ENCODE measurements at regions not wholly inside any gene's neighbourhood (a gene's known extent, or its start where the extent isn't known, plus 50 kb on each side); places are given as distances from the start of the nearest gene placed in this dataset.

GRCh38 chr12:115470977-115471376, 787.0 kb upstream of the TBX3 start:
- Histone ChIP-seq H3K36me3 (ENCODE audit: control insufficient read depth in 2 of 2, extremely low read depth in 1 of 2, insufficient read depth in 2 of 2, low read length in 2 of 2) (no peaks in the 10 kb centered on the region), H3K9me3 (replicated peaks; ENCODE audit: control insufficient read depth, insufficient read depth, low read length) (peaks cover 3% of the 10 kb centered on the region), H3K4me2 (ENCODE audit: insufficient read depth, low read length) (no peak overlapping the region), H3K27me3 (ENCODE audit: control insufficient read depth in 2 of 2, insufficient read depth in 2 of 2, low read length in 2 of 2) (no peaks in the 10 kb centered on the region), H3K9ac (replicated peaks; ENCODE audit: extremely low read depth, insufficient read depth, low read length) (no peak overlapping the region), H3K27ac (ENCODE audit: insufficient read depth, low read depth, low read length) (no peak overlapping the region), H2AFZ (ENCODE audit: low read depth, low read length) (no peak overlapping the region), H3K4me3 (replicated peaks in 1 of 3; ENCODE audit: insufficient read depth in 1 of 3, low read depth in 1 of 3, low read length in 3 of 3) (no peak overlapping the region), H3K9me1 (replicated peaks; ENCODE audit: control insufficient read depth, extremely low read depth, insufficient read depth, low read length) (no peaks in the 10 kb centered on the region), H3K79me2 (ENCODE audit: control insufficient read depth, insufficient read depth, low read length) (no peaks in the 10 kb centered on the region), H4K20me1 (replicated peaks; ENCODE audit: control insufficient read depth, extremely low read depth, insufficient read depth, low read length) (no peaks in the 10 kb centered on the region), H3K4me1 (ENCODE audit: control insufficient read depth, extremely low read depth, insufficient read depth, low read length) (no peaks in the 10 kb centered on the region)
- no TSS peak for BruUV-seq (replicated peaks)
- dilution Hi-C loops (cut with MboI; ENCODE audit: extremely low pct_ligation_motif_present, low sequenced_read_pairs) (no loop called here), intact Hi-C loops (cut with micrococcal nuclease) (no loop called here)
- TF ChIP-seq MYC (IDR thresholded peaks at IDR 0.05; ENCODE audit: low read depth, low read length), result no peak
- TF ChIP-seq, protein P1, sequence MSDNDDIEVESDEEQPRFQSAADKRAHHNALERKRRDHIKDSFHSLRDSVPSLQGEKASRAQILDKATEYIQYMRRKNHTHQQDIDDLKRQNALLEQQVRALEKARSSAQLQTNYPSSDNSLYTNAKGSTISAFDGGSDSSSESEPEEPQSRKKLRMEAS (IDR thresholded peaks at IDR 0.05; ENCODE audit: insufficient read depth, insufficient read length), result no peak
- TF ChIP-seq JUN (IDR thresholded peaks at IDR 0.05; ENCODE audit: borderline replicate concordance, insufficient read depth, insufficient read length, low read depth), result no peak
- no peak for TF ChIP-seq GATA2 (IDR thresholded peaks at IDR 0.05; ENCODE audit: insufficient read depth, insufficient read length, low read depth, low read length)
- TF ChIP-seq POLR2A (IDR thresholded peaks at IDR 0.05; ENCODE audit: low read depth, low read length), result no peak
- TF ChIP-seq EZH2 (IDR thresholded peaks at IDR 0.05; ENCODE audit: borderline replicate concordance, low read depth, low read length, severe bottlenecking), result no peak
- TF ChIP-seq FOS (IDR thresholded peaks at IDR 0.05; ENCODE audit: borderline replicate concordance, insufficient read depth, low read length), result no peak
- TF ChIP-seq, protein P2, sequence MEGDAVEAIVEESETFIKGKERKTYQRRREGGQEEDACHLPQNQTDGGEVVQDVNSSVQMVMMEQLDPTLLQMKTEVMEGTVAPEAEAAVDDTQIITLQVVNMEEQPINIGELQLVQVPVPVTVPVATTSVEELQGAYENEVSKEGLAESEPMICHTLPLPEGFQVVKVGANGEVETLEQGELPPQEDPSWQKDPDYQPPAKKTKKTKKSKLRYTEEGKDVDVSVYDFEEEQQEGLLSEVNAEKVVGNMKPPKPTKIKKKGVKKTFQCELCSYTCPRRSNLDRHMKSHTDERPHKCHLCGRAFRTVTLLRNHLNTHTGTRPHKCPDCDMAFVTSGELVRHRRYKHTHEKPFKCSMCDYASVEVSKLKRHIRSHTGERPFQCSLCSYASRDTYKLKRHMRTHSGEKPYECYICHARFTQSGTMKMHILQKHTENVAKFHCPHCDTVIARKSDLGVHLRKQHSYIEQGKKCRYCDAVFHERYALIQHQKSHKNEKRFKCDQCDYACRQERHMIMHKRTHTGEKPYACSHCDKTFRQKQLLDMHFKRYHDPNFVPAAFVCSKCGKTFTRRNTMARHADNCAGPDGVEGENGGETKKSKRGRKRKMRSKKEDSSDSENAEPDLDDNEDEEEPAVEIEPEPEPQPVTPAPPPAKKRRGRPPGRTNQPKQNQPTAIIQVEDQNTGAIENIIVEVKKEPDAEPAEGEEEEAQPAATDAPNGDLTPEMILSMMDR (IDR thresholded peaks at IDR 0.05; ENCODE audit: extremely low read depth in 1 of 2, insufficient read depth in 1 of 2, low read depth in 1 of 2, low read length in 2 of 2), result no peak
- TF ChIP-seq POLR2AphosphoS5 (IDR thresholded peaks at IDR 0.05; ENCODE audit: insufficient read depth, low read depth, low read length), result no peak
- no peak for DNase-seq (ENCODE audit: low read depth, low spot score)
- CTCF ChIA-PET, result no interaction called here
- POLR2A ChIA-PET, result no interaction called here
- no peak for FAIRE-seq

Measured in endothelial cell of umbilical vein (primary cell).